Stimulated activated effector memory CD8-positive, alpha-beta T cell treated with anti-CD3 and anti-CD28 coated beads, Interleukin-12 subunit alpha, Interleukin-12 subunit beta, amount 100 ng/mL, for 72 hours (primary cell): ENCODE measurements at regions not wholly inside any gene's neighbourhood (a gene's known extent, or its start where the extent isn't known, plus 50 kb on each side); places are given as distances from the start of the nearest gene placed in this dataset.
"Not testable (repeated sequence)": the region's sequence is repeated elsewhere in the genome, so short reads cannot be mapped to it uniquely, and the experiment has no call there.

Experiments used
- ATAC-seq: fragments of 150-1000 bp; cut with Tn5 transposase; 2 replicates; pipeline ENCODE4 v1.10.0; 2021
- DNase-seq, 2 donors: peaks; one replicate each; pipeline ENCODE4 v3.0.0; 2021 to 2022; ENCODE audit warnings: low spot score in 2 of 2
- H3K27ac Mint-ChIP-seq: one replicate; pipeline ENCODE4 v1.8.0; 2022; ENCODE audit warnings: mild to moderate bottlenecking, mixed read lengths
- H3K36me3 Mint-ChIP-seq: one replicate; pipeline ENCODE4 v1.8.0; 2022; ENCODE audit warnings: mild to moderate bottlenecking, mixed read lengths
- H3K4me1 Mint-ChIP-seq: one replicate; pipeline ENCODE4 v1.8.0; 2022; ENCODE audit warnings: mixed read lengths
- H3K4me3 Mint-ChIP-seq: one replicate; pipeline ENCODE4 v1.8.0; 2022; ENCODE audit warnings: mild to moderate bottlenecking, mixed read lengths
- H3K9me3 Mint-ChIP-seq: one replicate; pipeline ENCODE4 v1.8.0; 2022; ENCODE audit warnings: mixed read lengths

- no peak overlapping the region for H3K4me3 Mint-ChIP-seq
- H3K27ac Mint-ChIP-seq = no peak overlapping the region
- no peaks in the 10 kb centered on the region for H3K4me1 Mint-ChIP-seq
- no peak for ATAC-seq
- DNase-seq = no peak
- no peaks in the 10 kb centered on the region for H3K36me3 Mint-ChIP-seq
- H3K9me3 Mint-ChIP-seq = peaks cover 6% of the 10 kb centered on the region
Measured at GRCh38 chrX:104513162-104513561, 52.8 kb upstream of the IL1RAPL2 start.

DNA sequence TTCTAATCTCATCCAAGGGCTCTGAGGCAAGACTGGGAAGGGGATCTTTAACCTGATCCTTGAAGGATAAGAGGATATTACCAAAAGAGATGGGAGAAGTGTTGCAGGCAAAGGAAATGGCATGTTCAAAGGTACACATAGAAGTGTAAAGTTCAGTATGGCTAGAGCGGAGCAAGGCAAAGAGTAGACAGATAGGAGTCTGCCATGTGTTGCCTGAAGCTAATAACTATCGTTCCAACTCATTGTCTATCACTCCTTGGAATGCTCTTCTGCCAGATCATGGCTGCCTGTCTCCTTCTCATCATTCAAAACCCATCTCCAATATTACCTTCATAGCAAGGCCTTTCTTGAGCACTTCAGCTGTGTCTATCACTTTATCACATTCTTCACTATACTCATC, 55.2 kb upstream of the IL1RAPL2 start:
- Mint-ChIP-seq H3K4me3 (no peak overlapping the region), H3K36me3 (no peaks in the 10 kb centered on the region), H3K27ac (no peak overlapping the region), H3K4me1 (no peaks in the 10 kb centered on the region), H3K9me3 (peaks cover 6% of the 10 kb centered on the region)
- no peak for DNase-seq
- no peak for ATAC-seq

GRCh38 chrX:104502460-104502859, 63.5 kb upstream of the IL1RAPL2 start:
- DNase-seq (no peak), ATAC-seq (no peak)
- H3K4me1 Mint-ChIP-seq = no peaks in the 10 kb centered on the region
- H3K4me3 Mint-ChIP-seq = no peak overlapping the region
- no peaks in the 10 kb centered on the region for H3K9me3 Mint-ChIP-seq
- no peaks in the 10 kb centered on the region for H3K36me3 Mint-ChIP-seq
- no peak overlapping the region for H3K27ac Mint-ChIP-seq

DNA sequence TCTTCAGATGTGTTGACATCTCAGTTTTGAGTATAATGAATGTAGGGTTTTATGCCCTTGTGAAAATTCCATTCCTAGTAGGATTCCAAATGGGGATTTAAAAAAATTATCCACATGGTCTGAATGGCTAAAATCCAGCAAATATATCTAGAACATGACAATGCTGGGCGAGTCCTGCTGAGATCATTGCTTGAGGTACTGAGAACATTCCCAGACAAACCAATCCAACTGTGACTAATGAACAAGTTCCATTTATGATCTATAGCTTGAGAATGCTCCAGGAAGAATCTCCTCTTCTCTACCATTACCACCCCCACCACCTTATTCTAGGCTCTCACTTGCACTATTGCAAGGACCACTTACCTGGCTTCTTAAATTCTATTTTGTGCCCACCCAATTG, 77.2 kb upstream of the IL1RAPL2 start:
- Mint-ChIP-seq H3K4me3 (no peak overlapping the region), H3K36me3 (no peaks in the 10 kb centered on the region), H3K4me1 (no peaks in the 10 kb centered on the region), H3K27ac (no peak overlapping the region), H3K9me3 (peaks cover 6% of the 10 kb centered on the region)
- ATAC-seq (no peak), DNase-seq (no peak)

- Mint-ChIP-seq H3K36me3 (no peaks in the 10 kb centered on the region), H3K4me1 (no peaks in the 10 kb centered on the region), H3K4me3 (no peak overlapping the region), H3K27ac (no peak overlapping the region), H3K9me3 (peaks cover 2% of the 10 kb centered on the region)
- DNase-seq (no peak), ATAC-seq (no peak)
Measured at GRCh38 chrX:104486691-104487090, 79.3 kb upstream of the IL1RAPL2 start.

DNA sequence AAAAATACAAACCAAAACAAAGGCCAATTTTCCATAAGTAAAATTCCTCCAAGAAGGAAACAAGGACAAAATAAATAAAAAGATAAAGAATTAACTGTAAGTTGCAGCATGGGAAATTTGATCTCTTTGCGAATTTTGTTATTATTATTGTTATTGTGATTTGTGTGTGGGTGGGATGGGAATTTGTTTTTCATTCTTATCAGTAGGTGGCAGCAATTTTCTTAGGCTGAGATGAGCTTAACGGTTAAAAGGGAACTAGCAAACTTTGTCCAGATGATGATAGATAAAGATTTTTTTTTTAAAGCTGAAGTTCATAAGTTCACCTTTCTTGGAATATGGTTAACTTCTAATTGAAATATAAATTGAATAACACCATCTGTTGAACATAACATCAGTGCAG, 83.2 kb upstream of the IL1RAPL2 start:
- ATAC-seq (no peak), DNase-seq (no peak)
- Mint-ChIP-seq H3K4me3 (no peak overlapping the region), H3K36me3 (no peaks in the 10 kb centered on the region), H3K4me1 (no peaks in the 10 kb centered on the region), H3K27ac (no peak overlapping the region), H3K9me3 (no peaks in the 10 kb centered on the region)

GRCh38 chrX:104469771-104470170, 96.2 kb upstream of the IL1RAPL2 start:
- H3K4me1 Mint-ChIP-seq = no peaks in the 10 kb centered on the region
- H3K4me3 Mint-ChIP-seq = no peak overlapping the region
- H3K27ac Mint-ChIP-seq = no peak overlapping the region
- DNase-seq (no peak), ATAC-seq (no peak)
- peaks cover 8% of the 10 kb centered on the region for H3K9me3 Mint-ChIP-seq
- H3K36me3 Mint-ChIP-seq = no peaks in the 10 kb centered on the region

- no peak overlapping the region for H3K27ac Mint-ChIP-seq
- ATAC-seq (no peak), DNase-seq (no peak)
- H3K4me3 Mint-ChIP-seq = no peak overlapping the region
- H3K36me3 Mint-ChIP-seq = no peaks in the 10 kb centered on the region
- no peaks in the 10 kb centered on the region for H3K4me1 Mint-ChIP-seq
- H3K9me3 Mint-ChIP-seq = peaks cover 6% of the 10 kb centered on the region
Measured at GRCh38 chrX:104459796-104460195, 106.2 kb upstream of the IL1RAPL2 start.

- not testable (repeated sequence) for H3K4me3 Mint-ChIP-seq, H3K4me1 Mint-ChIP-seq
Measured at GRCh38 chrX:104457130-104457529, 108.9 kb upstream of the IL1RAPL2 start.

DNA sequence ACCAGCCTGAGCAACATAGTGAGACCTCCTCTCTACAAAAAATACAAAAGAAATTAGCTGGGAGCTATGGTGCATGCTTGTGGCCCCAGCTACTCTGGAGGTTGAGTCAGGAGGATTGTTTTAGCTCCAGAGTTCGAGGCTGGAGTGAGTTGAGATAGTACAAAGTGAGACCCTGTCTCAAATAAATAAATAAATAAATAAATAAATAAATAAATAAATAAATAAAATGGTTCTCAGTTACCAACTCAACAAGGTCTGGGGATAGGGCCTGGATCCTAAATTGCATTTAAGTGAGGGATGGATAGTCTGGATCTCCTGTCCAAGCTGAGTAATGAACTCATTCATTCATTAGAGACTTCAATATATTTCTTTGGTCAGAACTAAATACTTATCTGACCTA, 115.7 kb upstream of the IL1RAPL2 start:
- no peak for ATAC-seq
- no peak overlapping the region for H3K4me3 Mint-ChIP-seq
- H3K36me3 Mint-ChIP-seq = no peaks in the 10 kb centered on the region
- DNase-seq = no peak
- no peaks in the 10 kb centered on the region for H3K9me3 Mint-ChIP-seq
- H3K27ac Mint-ChIP-seq = no peak overlapping the region
- no peaks in the 10 kb centered on the region for H3K4me1 Mint-ChIP-seq

More at GRCh38 chrX:104457130-104457529, 108.9 kb upstream of the IL1RAPL2 start:
- not testable (repeated sequence) for H3K27ac Mint-ChIP-seq, H3K9me3 Mint-ChIP-seq, ATAC-seq, H3K36me3 Mint-ChIP-seq, DNase-seq

- Mint-ChIP-seq H3K36me3 (no peaks in the 10 kb centered on the region), H3K9me3 (no peaks in the 10 kb centered on the region), H3K4me1 (no peaks in the 10 kb centered on the region), H3K27ac (no peak overlapping the region), H3K4me3 (no peak overlapping the region)
- ATAC-seq (no peak), DNase-seq (no peak)
Measured at GRCh38 chrX:104445591-104445990, 120.4 kb upstream of the IL1RAPL2 start.

- Mint-ChIP-seq H3K36me3 (no peaks in the 10 kb centered on the region), H3K27ac (no peak overlapping the region), H3K4me1 (no peaks in the 10 kb centered on the region), H3K9me3 (peaks cover 2% of the 10 kb centered on the region), H3K4me3 (no peak overlapping the region)
- ATAC-seq = no peak
- DNase-seq = no peak
Measured at GRCh38 chrX:104435249-104435648, 130.8 kb upstream of the IL1RAPL2 start.

DNA sequence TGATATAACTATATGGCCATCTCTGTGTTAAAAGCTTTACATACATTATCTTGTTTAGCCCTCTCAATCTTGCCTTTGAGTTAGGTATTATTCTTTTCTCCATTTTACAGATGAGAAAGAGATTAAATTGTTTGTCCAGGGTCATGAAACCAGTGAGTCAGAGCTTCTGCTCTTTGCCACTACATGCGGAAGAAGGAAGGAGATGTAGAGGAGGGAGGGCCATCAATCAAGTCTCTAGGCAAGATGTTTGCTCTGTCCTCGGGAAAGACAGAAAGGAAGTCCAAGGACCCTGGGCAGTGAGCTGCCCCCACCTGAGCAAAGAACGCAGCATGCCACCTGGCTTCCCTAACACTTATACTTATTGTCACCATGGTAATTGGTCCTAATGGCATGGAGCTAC, 133.7 kb upstream of the IL1RAPL2 start:
- Mint-ChIP-seq H3K4me1 (no peaks in the 10 kb centered on the region), H3K9me3 (no peaks in the 10 kb centered on the region), H3K27ac (no peak overlapping the region), H3K4me3 (no peak overlapping the region), H3K36me3 (no peaks in the 10 kb centered on the region)
- DNase-seq (no peak), ATAC-seq (no peak)

DNA sequence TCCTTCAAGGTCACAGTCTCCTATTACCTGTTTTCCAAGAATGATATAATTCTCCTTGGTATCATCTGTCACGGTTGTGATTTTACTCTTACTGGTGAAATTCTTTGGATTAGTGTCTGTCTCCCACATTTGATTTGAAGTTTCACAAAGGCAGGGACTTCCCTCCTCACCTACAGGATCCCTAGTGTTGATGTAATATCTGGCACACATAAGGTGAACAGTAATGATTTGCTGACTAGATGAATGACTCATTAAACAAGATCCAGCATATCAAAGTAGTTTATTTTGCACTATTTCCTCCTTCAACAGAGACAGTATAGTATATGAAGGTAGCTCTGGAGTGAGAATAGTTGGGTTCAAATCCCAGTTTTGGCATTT, 135.3 kb upstream of the IL1RAPL2 start:
- DNase-seq = no peak
- no peak overlapping the region for H3K27ac Mint-ChIP-seq
- no peaks in the 10 kb centered on the region for H3K4me1 Mint-ChIP-seq
- ATAC-seq = no peak
- no peaks in the 10 kb centered on the region for H3K36me3 Mint-ChIP-seq
- no peaks in the 10 kb centered on the region for H3K9me3 Mint-ChIP-seq
- H3K4me3 Mint-ChIP-seq = no peak overlapping the region

GRCh38 chrX:104430072-104430741, 135.8 kb upstream of the IL1RAPL2 start:
- Mint-ChIP-seq H3K36me3 (no peaks in the 10 kb centered on the region), H3K9me3 (no peaks in the 10 kb centered on the region), H3K27ac (no peak overlapping the region), H3K4me3 (no peak overlapping the region), H3K4me1 (no peaks in the 10 kb centered on the region)
- DNase-seq (no peak), ATAC-seq (no peak)

GRCh38 chrX:104428231-104428630, 137.8 kb upstream of the IL1RAPL2 start:
- Mint-ChIP-seq H3K4me3 (no peak overlapping the region), H3K36me3 (no peaks in the 10 kb centered on the region), H3K27ac (no peak overlapping the region), H3K4me1 (no peaks in the 10 kb centered on the region), H3K9me3 (no peaks in the 10 kb centered on the region)
- ATAC-seq = no peak
- DNase-seq = no peak

- ATAC-seq (no peak), DNase-seq (no peak)
- H3K4me1 Mint-ChIP-seq = no peaks in the 10 kb centered on the region
- no peak overlapping the region for H3K4me3 Mint-ChIP-seq
- no peak overlapping the region for H3K27ac Mint-ChIP-seq
- no peaks in the 10 kb centered on the region for H3K9me3 Mint-ChIP-seq
- no peaks in the 10 kb centered on the region for H3K36me3 Mint-ChIP-seq
Measured at GRCh38 chrX:104427693-104428092, 138.3 kb upstream of the IL1RAPL2 start.
